ENCODE measurements at regions not wholly inside any gene's neighbourhood (a gene's known extent, or its start where the extent isn't known, plus 50 kb on each side); places are given as distances from the start of the nearest gene placed in this dataset.

DNA sequence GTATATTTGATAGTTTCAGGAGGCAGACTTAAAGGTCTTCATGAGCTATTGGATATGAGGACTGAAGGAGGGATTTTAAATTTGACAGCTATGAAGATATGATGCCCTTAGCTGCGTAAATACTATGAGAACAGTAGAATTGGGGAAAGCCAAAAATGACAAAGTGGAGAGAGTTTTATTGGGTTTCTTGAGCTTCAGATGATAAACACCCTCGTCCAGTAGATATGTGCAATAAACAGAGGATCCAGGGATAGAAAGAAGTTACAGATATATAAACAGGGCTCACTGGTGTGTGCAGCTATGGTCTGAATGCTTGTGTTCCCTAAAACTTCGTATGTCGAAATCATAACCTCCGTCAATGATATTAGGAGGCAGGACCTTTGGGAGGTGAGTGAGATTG lies 131.3 kb downstream of the INHBA start:
- no peak for FAIRE-seq
- TF ChIP-seq, protein P1, sequence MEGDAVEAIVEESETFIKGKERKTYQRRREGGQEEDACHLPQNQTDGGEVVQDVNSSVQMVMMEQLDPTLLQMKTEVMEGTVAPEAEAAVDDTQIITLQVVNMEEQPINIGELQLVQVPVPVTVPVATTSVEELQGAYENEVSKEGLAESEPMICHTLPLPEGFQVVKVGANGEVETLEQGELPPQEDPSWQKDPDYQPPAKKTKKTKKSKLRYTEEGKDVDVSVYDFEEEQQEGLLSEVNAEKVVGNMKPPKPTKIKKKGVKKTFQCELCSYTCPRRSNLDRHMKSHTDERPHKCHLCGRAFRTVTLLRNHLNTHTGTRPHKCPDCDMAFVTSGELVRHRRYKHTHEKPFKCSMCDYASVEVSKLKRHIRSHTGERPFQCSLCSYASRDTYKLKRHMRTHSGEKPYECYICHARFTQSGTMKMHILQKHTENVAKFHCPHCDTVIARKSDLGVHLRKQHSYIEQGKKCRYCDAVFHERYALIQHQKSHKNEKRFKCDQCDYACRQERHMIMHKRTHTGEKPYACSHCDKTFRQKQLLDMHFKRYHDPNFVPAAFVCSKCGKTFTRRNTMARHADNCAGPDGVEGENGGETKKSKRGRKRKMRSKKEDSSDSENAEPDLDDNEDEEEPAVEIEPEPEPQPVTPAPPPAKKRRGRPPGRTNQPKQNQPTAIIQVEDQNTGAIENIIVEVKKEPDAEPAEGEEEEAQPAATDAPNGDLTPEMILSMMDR (IDR thresholded peaks at IDR 0.05; ENCODE audit: insufficient read depth, missing control alignments) = no peak
- DNase-seq (ENCODE audit: insufficient read length, low spot score) = no peak

DNA sequence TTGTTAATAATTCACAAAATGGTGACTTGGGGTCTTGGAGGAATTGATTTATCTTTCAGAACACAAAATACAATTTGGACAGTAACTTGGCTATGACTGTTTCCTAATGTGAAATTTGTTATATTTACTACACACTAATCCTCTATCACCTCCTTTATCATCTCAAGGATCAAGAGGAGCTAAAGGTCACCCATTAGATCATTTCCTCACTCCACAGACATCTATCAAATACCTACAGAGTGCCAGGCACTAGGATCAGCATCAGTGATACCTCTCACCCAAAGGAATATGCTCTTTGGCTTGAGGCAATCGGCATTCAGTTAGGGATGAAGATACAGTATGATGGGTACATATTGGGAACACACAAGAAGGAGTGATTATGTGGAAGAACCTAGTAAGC lies 132.1 kb downstream of the INHBA start:
- no peak for DNase-seq (ENCODE audit: insufficient read length, low spot score)
- TF ChIP-seq, protein P1 (IDR thresholded peaks at IDR 0.05; ENCODE audit: insufficient read depth, missing control alignments) = no peak
- FAIRE-seq = no peak

DNA sequence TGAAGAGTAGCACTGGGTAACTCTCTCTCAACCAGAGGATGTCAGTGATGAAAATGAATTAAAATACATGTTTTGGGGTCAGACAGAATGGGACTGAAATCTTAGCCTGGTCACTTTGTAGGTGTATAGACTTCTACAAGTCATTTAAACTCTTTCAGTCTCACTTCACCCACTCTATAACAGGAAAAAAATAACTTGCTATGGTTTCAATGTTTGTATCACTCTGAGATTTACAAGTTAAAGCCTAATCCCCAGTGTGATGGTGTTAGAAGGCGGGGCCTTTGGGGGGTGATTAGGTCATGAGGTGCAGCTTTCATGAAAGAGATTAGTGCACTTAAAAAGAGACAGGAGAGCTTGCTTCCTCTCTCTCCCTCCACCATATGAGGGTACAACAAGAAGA lies 134.8 kb downstream of the INHBA start:
- TF ChIP-seq, protein P1 (IDR thresholded peaks at IDR 0.05; ENCODE audit: insufficient read depth, missing control alignments) = no peak
- FAIRE-seq = no peak

DNA sequence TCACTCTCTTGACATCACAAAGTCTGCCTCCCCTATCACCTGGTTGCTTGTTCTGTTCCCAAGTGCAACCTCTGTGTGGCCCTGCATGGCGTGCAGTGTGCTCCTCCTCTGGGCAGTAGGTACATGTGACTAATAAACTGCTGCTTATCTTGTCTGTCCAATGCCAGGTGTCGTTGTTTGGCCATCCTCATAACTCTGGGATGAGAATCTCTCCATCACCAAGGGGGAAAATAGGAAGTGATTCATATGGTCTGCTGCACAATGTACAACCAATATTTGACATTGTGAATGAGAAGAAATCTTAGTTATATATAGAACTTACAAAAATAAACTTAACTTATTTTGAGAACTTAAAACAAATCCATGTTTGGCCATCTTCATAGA lies 135.2 kb downstream of the INHBA start:
- DNase-seq (ENCODE audit: insufficient read length, low spot score) (no peak), FAIRE-seq (no peak)
- TF ChIP-seq, protein P1 (IDR thresholded peaks at IDR 0.05; ENCODE audit: insufficient read depth, missing control alignments) = no peak

More for the DNA sequence above, 134.8 kb downstream of the INHBA start:
- DNase-seq (ENCODE audit: insufficient read length, low spot score) = no peak

DNA sequence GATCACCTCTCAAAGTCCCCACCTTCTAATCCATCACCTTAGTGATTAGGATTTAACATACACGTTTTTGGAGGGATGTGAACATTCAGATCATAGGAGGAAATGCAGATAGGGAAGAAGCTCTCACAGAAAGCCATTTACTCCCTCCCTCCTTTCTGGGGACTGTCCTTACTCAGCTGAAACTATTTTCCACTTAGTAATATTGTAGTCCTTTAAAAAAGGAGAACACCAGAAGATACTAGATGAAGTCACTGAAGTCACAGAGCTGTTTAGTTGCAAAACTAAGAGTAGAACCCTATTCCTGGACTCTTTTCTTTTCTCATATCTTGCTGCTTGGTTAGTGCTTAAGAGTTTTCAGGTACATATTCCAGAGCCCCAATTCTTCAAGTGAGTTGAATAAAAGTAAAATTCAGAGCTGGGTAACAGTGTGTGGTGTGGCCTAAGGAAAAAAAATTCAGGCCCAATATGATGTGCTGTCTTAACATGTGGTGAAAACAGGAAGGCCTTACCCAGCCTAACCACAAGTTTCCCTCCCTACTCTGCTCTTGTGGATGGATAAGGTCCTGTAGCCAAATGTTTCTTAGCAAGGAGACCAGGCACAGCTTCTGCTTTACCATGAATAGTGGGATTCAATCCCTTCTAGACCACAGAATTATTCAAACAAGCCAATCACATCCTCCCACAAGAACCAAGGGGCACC lies 135.7 kb downstream of the INHBA start:
- TF ChIP-seq, protein P1 (IDR thresholded peaks at IDR 0.05; ENCODE audit: insufficient read depth, missing control alignments) = no peak
- DNase-seq (ENCODE audit: insufficient read length, low spot score) = no peak
- FAIRE-seq = no peak

DNA sequence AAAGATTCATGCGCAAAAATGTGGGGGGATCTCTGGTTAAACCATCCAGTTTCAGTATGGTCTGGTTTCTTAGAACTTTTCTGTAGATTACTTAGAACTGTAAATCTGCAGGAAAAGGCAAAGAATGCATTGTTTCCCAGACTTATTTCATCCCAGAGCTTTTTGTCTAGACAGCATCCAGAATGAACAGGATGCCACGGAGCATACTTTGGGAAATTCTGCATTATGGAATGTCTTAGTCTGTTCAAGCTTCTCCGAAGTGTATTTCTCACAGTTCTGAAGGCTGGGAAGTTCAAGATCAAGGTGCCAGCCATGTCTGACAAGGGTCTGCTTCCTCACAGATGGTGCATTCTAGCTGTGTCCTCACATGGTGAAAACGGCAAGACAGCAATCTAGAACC lies 136.3 kb downstream of the INHBA start:
- FAIRE-seq = no peak
- TF ChIP-seq, protein P1 (IDR thresholded peaks at IDR 0.05; ENCODE audit: insufficient read depth, missing control alignments) = no peak
- no peak for DNase-seq (ENCODE audit: insufficient read length, low spot score)

DNA sequence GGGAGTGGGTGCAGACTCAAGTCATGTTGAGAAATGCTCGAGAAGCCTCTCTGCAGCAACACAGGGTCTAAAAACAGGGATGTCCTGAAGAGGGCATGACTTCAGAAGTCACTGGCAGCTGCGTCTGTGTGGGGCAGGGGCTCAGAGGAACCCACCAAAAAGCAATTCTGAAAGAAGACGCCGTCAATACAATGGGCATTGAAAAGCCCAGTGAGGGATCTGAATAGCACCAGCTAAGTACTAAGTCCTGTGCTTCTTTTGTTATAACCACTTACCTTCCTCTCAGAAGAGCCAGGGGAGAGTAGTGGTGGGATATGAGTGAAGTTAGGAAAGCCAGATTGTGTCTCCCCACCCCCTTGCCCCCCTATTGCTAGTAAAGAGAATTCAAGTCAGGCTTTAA lies 137.2 kb downstream of the INHBA start:
- FAIRE-seq (no peak), DNase-seq (ENCODE audit: insufficient read length, low spot score) (no peak)
- TF ChIP-seq, protein P1 (IDR thresholded peaks at IDR 0.05; ENCODE audit: insufficient read depth, missing control alignments) = no peak

Data from D721Med (cell line).